ENCODE measurements at regions not wholly inside any gene's neighbourhood (a gene's known extent, or its start where the extent isn't known, plus 50 kb on each side); places are given as distances from the start of the nearest gene placed in this dataset.

DNA sequence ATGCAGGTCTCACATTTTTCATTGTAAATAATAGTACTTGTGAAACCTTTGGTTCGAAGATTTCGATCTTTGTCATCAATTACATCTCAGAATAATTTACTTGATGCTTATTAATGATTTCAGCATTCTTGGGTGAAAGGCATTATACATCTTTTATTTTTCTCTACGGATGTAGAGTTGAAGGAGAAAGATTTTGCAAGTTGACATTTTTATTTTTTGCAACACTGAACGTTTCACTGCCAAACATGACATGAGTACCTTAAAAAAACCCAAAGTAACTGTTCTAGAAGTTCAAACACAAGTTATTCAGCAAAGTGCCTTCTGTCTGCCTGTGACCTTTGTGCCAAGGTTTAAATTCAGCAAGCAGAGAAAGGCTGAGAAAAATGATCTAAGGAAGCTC is 97.3 kb upstream of the SGK1 start:
- TF ChIP-seq, protein P1, sequence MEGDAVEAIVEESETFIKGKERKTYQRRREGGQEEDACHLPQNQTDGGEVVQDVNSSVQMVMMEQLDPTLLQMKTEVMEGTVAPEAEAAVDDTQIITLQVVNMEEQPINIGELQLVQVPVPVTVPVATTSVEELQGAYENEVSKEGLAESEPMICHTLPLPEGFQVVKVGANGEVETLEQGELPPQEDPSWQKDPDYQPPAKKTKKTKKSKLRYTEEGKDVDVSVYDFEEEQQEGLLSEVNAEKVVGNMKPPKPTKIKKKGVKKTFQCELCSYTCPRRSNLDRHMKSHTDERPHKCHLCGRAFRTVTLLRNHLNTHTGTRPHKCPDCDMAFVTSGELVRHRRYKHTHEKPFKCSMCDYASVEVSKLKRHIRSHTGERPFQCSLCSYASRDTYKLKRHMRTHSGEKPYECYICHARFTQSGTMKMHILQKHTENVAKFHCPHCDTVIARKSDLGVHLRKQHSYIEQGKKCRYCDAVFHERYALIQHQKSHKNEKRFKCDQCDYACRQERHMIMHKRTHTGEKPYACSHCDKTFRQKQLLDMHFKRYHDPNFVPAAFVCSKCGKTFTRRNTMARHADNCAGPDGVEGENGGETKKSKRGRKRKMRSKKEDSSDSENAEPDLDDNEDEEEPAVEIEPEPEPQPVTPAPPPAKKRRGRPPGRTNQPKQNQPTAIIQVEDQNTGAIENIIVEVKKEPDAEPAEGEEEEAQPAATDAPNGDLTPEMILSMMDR (IDR thresholded peaks at IDR 0.05; ENCODE audit: extremely low read depth in 1 of 2, insufficient read depth in 1 of 2, low read depth in 1 of 2, low read length in 2 of 2): no peak
- TF ChIP-seq POLR2A (IDR thresholded peaks at IDR 0.05; ENCODE audit: low read depth, low read length) (no peak), POLR2AphosphoS5 (IDR thresholded peaks at IDR 0.05; ENCODE audit: insufficient read depth, low read depth, low read length) (no peak), EZH2 (IDR thresholded peaks at IDR 0.05; ENCODE audit: borderline replicate concordance, low read depth, low read length, severe bottlenecking) (no peak), GATA2 (IDR thresholded peaks at IDR 0.05; ENCODE audit: insufficient read depth, insufficient read length, low read depth, low read length) (no peak)

Data from endothelial cell of umbilical vein (primary cell).